Osteocyte (in vitro differentiated cells): ENCODE measurements at regions not wholly inside any gene's neighbourhood (a gene's known extent, or its start where the extent isn't known, plus 50 kb on each side); places are given as distances from the start of the nearest gene placed in this dataset.

Experiments
- DNase-seq: peaks from one replicate; pipeline ENCODE4 v3.0.0; 2021; ENCODE audit warnings: mixed read lengths; ENCODE audit not compliant: unreplicated experiment; ENCODE audit errors: extremely low spot score
- H3K27ac Mint-ChIP-seq: one replicate; pipeline ENCODE4 v1.8.0; 2021; ENCODE audit warnings: mild to moderate bottlenecking, mixed read lengths; ENCODE audit not compliant: unreplicated experiment
- H3K27me3 Mint-ChIP-seq: one replicate; pipeline ENCODE4 v1.8.0; 2021; ENCODE audit warnings: mixed read lengths; ENCODE audit not compliant: unreplicated experiment
- H3K36me3 Mint-ChIP-seq: one replicate; pipeline ENCODE4 v1.8.0; 2021; ENCODE audit warnings: mixed read lengths; ENCODE audit not compliant: unreplicated experiment
- H3K4me1 Mint-ChIP-seq: one replicate; pipeline ENCODE4 v1.8.0; 2021; ENCODE audit warnings: mixed read lengths; ENCODE audit not compliant: unreplicated experiment
- H3K4me3 Mint-ChIP-seq: one replicate; pipeline ENCODE4 v1.8.0; 2021; ENCODE audit warnings: mild to moderate bottlenecking, moderate library complexity, mixed read lengths; ENCODE audit not compliant: unreplicated experiment
- H3K9me3 Mint-ChIP-seq: one replicate; pipeline ENCODE4 v1.8.0; 2021; ENCODE audit warnings: mixed read lengths; ENCODE audit not compliant: unreplicated experiment
- TF ChIP-seq, protein P1 (sequence below): fragments of 200-600 bp; sonication (generic); IDR thresholded peaks from 2 replicates; pipeline ENCODE4 v1.5.0; 2021; ENCODE audit warnings: antibody characterized with exemption, mild to moderate bottlenecking, moderate library complexity

DNA sequence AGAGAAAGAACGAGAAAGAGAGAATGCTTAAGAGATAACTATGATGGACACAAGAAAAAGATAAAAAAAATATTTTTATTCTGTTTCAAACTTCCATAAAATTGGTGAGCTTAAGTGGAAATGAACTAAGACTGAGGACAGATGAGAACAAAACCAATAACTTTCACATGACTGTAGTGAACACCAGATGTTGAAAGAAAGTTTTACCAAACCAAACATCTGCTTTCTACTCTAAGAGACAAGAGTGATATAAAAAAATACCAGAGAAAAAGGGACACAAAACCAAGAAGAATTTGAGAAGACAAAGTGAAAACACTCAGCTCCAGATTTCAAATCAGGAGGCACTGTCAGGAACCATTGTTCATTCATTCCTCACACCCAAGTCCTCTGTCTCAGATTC lies 147.9 kb downstream of the IMPG2 start:
- Mint-ChIP-seq H3K4me1 (no peaks in the 10 kb centered on the region), H3K9me3 (no peaks in the 10 kb centered on the region), H3K4me3 (no peak overlapping the region), H3K27ac (no peak overlapping the region), H3K27me3 (no peaks in the 10 kb centered on the region), H3K36me3 (no peaks in the 10 kb centered on the region)
- TF ChIP-seq, protein P1, sequence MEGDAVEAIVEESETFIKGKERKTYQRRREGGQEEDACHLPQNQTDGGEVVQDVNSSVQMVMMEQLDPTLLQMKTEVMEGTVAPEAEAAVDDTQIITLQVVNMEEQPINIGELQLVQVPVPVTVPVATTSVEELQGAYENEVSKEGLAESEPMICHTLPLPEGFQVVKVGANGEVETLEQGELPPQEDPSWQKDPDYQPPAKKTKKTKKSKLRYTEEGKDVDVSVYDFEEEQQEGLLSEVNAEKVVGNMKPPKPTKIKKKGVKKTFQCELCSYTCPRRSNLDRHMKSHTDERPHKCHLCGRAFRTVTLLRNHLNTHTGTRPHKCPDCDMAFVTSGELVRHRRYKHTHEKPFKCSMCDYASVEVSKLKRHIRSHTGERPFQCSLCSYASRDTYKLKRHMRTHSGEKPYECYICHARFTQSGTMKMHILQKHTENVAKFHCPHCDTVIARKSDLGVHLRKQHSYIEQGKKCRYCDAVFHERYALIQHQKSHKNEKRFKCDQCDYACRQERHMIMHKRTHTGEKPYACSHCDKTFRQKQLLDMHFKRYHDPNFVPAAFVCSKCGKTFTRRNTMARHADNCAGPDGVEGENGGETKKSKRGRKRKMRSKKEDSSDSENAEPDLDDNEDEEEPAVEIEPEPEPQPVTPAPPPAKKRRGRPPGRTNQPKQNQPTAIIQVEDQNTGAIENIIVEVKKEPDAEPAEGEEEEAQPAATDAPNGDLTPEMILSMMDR: no peak
- DNase-seq: no peak

DNA sequence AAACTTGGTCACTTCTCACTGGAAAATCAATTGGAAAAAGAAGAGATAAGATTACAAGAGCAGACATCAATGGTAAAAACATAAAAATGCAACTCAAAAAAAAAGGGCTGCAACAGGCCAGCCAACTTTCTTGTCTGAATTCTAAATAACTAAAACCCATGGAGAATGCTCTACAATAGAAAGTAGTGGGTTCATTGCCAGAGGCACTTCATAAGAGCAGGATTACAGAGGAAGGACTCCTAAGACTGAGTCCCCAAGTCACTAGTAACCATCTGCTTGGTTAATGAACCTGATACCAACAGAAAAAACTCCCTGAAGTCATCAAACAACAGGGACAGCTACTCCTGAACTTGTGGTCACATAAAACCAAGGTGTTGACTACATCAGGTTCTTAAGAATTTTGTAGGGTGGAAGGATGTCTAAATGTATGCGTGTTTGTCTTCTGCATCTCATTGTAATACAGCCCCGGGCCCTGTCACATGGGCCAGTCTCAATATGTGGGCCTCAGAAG lies 148.6 kb downstream of the IMPG2 start:
- Mint-ChIP-seq H3K27ac (no peak overlapping the region), H3K4me1 (no peaks in the 10 kb centered on the region), H3K36me3 (no peaks in the 10 kb centered on the region), H3K4me3 (no peak overlapping the region), H3K27me3 (no peaks in the 10 kb centered on the region), H3K9me3 (no peaks in the 10 kb centered on the region)
- TF ChIP-seq, protein P1: no peak
- no peak for DNase-seq

DNA sequence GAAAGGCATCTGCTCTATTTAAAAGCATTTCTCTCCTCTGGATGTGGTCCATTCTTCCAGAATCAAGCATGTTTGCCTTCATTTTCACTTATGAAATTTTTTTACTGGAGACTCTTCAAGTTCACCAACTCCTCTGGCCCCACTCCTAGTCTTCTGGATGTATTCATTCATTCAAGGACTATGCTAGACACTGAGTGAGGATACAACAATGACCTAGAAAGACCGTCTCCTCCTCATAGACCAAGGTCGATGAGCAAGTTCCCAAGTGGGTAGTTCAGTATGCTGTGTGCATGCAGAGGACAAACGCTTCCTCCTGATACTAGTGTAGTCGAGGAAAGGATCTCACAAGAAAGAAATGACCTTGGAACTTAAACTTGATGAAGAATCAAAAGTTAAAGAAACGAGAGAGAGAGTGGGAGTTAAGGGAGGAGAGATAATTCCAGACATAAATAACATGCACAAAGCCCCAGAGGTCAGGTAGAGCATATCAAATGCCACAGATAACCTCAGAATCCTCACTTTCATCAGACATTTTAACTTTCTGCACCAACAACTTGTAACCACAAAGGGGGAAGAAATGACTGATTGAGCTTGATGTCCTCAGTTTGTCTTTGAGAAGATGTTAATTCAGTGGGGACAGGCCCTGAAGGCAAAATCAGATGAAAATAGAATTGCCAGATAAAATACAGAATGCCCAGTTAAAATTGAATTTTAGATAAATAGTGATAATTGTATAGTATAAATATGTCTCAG lies 149.4 kb downstream of the IMPG2 start:
- TF ChIP-seq, protein P1: no peak
- no peaks in the 10 kb centered on the region for H3K9me3 Mint-ChIP-seq
- H3K36me3 Mint-ChIP-seq: no peaks in the 10 kb centered on the region
- H3K4me3 Mint-ChIP-seq: no peak overlapping the region
- DNase-seq: no peak
- no peak overlapping the region for H3K27ac Mint-ChIP-seq
- no peaks in the 10 kb centered on the region for H3K27me3 Mint-ChIP-seq
- H3K4me1 Mint-ChIP-seq: no peaks in the 10 kb centered on the region

DNA sequence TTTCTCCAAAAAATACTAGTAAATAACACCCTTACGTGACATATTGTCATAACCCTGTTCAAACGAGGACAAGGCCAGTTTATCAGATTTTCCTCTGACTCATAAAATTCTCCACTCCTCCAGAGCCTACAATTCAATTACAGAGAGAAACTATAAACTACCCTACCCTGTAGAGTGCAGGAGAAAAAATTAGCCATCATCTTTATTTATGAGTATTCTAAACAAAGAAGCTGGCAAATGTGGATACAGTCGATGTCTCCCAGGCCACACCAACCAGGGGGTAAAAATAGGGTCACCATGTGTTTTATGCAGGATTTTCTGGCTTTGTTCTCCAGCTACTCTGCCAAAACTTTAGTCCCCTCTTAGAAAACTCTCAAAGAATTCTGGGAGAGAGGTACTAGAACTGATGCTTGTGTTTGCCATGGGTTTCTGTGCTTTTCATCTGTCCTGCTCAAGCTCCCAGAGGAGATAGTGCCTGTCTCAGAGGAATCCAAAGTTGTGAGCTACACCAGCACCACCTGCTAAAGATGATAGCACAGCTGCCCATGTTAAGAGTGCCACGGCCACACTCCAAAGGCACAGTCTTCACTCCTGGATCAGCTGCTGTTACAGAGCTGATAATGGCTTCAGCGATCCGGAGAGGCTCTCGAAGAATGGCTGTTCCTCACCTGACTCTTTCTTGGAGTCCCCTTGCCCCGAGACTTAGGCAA lies 150.2 kb downstream of the IMPG2 start:
- TF ChIP-seq, protein P1: no peak
- H3K27ac Mint-ChIP-seq: no peak overlapping the region
- no peaks in the 10 kb centered on the region for H3K9me3 Mint-ChIP-seq
- H3K27me3 Mint-ChIP-seq: no peaks in the 10 kb centered on the region
- H3K4me3 Mint-ChIP-seq: no peak overlapping the region
- no peak for DNase-seq
- no peaks in the 10 kb centered on the region for H3K4me1 Mint-ChIP-seq
- no peaks in the 10 kb centered on the region for H3K36me3 Mint-ChIP-seq

DNA sequence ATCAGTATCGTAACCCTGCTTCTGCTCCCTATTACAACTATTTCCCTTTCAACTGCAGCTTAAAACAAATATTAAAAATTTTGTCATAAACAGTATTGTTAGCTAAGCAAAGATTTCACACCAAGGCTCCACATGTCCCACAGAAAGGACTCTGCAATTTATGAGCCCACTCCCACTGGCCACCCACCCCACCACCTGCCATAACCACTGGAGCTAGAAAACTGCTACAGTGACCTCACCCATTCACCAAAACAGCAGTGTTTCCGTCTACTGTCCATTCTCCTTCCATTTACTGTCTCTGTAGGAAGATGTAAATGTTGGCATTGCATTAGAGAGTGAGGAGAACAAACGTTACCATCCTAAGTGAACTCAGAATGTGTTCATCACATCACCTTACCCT lies 150.9 kb downstream of the IMPG2 start:
- no peaks in the 10 kb centered on the region for H3K27me3 Mint-ChIP-seq
- H3K4me3 Mint-ChIP-seq: no peak overlapping the region
- no peak overlapping the region for H3K27ac Mint-ChIP-seq
- H3K9me3 Mint-ChIP-seq: no peaks in the 10 kb centered on the region
- no peaks in the 10 kb centered on the region for H3K36me3 Mint-ChIP-seq
- DNase-seq: no peak
- TF ChIP-seq, protein P1: no peak
- H3K4me1 Mint-ChIP-seq: no peaks in the 10 kb centered on the region
